CD4-positive, alpha-beta T cell treated with Interleukin-1 beta for 1 hour (primary cell): ENCODE measurements at regions not wholly inside any gene's neighbourhood (a gene's known extent, or its start where the extent isn't known, plus 50 kb on each side); places are given as distances from the start of the nearest gene placed in this dataset.
"Not testable (repeated sequence)": the region's sequence is repeated elsewhere in the genome, so short reads cannot be mapped to it uniquely, and the experiment has no call there.

Experiments used
- DNase-seq, 2 donors: peaks; one replicate each; pipeline ENCODE4 v3.0.0-alpha.2; 2020 to 2022

GRCh38 chr1:70674941-70675685 is 264.0 kb downstream of the CTH start:
- DNase-seq = no peak

GRCh38 chr1:70675737-70676156 is 264.7 kb downstream of the CTH start:
- no peak for DNase-seq

GRCh38 chr1:70685300-70686286 is 274.5 kb downstream of the CTH start:
- peak; percentile 37 to 42 for DNase-seq

DNA sequence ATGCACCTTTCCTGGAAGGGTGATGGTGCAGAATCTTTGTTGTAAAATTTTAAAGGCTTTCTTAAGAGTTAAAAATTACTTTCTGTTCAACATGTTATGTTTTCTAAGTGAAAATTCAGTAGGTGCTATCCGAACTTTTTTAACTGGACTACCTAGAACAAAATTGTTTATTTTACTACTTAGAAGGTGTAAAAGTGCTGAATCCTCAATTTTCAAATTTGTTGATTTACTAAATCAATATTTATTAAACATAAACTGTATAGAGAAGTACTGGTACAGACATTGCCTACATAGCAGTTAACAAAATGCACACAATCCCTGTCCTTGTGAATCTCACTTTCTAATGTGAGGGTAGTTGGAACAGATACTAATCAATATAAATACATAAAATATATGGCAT is 277.5 kb downstream of the CTH start:
- no peak for DNase-seq

GRCh38 chr1:70706381-70707037 is 295.4 kb downstream of the CTH start:
- no peak for DNase-seq

DNA sequence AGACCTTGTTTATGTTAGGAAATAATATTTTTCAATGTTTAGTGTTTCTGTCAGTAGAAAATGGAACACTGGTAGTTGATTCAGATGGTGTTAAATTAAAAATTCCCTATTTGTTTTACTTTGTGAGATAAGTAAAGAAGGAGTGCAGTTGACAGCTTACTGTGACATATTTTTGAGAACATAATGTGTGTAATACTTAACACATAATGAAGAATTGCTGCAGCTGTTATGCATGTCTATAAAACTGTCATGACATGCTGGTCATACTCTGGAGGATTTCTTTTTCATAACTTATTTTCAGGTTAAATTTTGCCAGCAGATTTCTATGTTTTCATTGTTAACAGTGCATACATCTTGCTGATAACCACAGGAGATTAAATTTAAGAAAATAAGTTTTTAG is 296.1 kb downstream of the CTH start:
- DNase-seq = no peak

DNA sequence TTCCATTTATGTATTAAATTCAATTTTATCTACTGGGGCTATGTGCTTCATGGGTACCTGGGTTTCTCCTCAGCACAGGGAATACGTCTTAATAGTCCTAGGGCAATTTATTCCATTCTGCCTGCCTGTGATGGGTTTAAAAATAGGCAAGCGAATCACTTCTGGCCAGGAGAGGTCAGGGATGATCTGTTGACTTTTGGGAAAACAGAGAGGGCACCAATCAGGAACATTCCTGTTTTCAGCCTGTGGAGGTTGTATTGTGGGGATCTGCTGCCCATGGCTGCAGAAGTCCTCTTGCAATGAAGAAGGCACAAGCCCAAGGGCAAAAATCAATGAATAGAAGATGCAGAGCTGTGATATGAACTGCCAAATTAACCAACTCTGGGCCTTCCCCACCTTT is 303.1 kb downstream of the CTH start:
- DNase-seq = no peak

DNA sequence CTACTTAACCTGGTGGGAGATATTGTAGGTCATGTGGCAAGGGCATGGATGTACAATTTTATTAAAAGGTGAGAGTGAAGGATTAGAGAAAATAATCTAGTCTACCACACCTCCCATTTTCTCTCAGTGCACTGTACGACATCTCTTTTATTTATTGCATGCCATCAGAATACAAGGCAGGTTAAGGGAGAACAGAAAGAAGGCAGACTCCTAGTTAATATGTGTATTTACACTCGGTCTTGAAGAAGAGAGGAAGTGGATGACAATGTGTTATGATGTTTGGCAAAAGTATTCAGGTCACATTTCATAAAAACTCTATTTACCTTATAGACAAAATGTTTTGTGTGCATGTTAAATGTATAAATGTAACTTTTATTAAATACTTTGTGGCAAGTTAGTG is 306.1 kb downstream of the CTH start:
- DNase-seq = no peak

DNA sequence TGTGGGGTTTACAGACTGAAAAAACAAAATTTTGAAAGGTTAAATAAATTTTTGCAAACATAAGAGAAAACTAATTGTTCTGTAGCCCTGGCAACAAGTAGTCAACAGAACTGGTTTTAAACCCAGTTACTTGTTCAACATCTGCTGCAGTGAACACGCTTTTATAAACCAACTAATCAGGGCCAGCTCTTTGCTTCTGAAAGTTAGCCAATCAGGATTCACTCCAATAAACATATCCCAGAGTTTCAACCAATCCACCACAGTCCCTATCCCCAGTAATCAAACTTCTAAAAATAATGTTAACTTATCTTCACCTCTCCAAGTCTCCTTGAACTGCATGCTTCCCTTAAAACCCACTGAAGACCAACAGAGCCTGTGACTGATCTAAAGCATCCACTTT is 306.6 kb downstream of the CTH start:
- DNase-seq = no peak

DNA sequence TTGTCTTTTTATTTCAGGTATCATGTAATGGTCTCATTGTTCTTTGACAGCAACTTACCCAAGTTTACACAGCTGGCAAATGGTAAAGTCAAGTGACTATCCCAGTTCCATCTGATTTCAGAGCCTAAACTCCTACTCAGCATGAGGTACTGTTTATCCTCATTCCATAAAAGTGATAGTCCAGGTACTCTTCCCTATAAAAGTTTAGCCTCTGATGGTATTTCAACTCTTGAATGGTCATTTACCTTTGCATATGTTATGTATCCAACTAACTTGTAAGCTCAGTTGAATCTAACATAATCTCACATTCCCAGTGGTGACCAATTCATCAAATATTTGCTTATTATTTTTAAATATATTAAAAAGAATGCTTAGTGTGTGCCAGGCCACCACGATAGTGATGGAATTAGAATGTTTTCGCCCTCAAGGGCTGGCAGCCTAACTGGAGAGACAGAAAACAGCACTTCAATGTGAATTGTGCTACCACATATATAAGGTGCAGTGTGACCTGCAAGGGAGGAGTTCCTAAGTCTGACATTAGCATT is 307.1 kb downstream of the CTH start:
- DNase-seq = no peak

GRCh38 chr1:70719154-70719553 is 308.1 kb downstream of the CTH start:
- DNase-seq = no peak

DNA sequence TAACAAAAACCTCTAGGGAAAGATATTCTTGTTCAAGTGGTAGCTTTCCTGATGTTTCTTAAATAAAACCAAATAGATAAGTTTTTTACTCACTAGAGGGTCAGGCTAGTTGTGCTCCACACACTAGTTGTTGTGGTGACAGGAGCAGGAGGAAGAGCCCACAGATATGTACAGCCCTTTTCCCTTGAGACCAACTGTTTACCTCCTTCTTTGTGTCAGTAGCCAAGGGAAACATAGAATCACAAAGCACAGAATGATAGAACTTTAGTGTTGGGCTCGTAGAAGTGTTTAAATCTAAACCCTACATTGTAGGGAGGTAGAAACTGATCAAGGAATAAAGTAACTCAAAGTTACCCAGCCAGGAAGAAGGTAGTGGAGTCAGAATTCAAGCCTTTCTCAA is 309.0 kb downstream of the CTH start:
- DNase-seq = no peak

GRCh38 chr1:70720521-70720920 is 309.5 kb downstream of the CTH start:
- no peak for DNase-seq

GRCh38 chr1:70727886-70728489 is 316.9 kb downstream of the CTH start:
- no peak for DNase-seq

DNA sequence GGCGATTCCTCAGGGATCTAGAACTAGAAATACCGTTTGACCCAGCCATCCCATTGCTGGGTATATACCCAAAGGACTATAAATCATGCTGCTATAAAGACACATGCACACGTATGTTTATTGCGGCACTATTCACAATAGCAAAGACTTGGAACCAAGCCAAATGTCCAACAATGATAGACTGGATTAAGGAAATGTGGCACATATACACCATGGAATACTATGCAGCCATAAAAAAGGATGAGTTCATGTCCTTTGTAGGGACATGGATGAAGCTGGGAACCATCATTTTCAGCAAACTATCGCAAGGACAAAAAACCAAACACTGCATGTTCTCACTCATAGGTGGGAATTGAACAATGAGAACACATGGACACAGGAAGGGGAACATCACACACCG is 311.1 kb downstream of the PTGER3 start:
- not testable (repeated sequence) for DNase-seq

- DNase-seq = no peak
Observed at GRCh38 chr1:70737125-70737524, 310.5 kb downstream of the PTGER3 start.

DNA sequence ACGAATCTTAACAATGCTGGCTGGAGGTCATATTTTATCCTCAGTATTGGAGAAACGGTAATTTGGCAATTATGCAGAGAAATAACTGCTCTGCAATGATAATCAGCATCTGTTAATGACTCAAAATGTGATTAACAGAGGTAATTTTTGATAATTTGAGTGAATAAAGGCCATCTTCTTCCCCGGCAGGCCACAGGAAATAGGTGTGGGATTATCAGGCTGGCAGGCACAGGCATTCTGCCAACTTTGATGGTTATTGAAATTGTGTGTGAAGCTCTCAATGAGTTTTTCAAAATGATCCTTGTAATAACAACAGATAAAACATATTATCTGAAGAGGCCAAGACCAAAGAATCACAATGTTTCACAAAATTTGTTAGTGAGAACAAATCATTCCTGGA is 309.0 kb downstream of the PTGER3 start:
- no peak for DNase-seq

- no peak for DNase-seq
Observed at GRCh38 chr1:70745199-70745598, 302.4 kb downstream of the PTGER3 start.

- DNase-seq = not testable (repeated sequence)
Observed at GRCh38 chr1:70746062-70746461, 301.6 kb downstream of the PTGER3 start.

GRCh38 chr1:70747123-70747522 is 300.5 kb downstream of the PTGER3 start:
- not testable (repeated sequence) for DNase-seq

- DNase-seq = not testable (repeated sequence)
Observed at GRCh38 chr1:70751676-70752287, 295.8 kb downstream of the PTGER3 start.

GRCh38 chr1:70754701-70755100 is 292.9 kb downstream of the PTGER3 start:
- DNase-seq = no peak
